ENCODE measurements at regions not wholly inside any gene's neighbourhood (a gene's known extent, or its start where the extent isn't known, plus 50 kb on each side); places are given as distances from the start of the nearest gene placed in this dataset.

DNA sequence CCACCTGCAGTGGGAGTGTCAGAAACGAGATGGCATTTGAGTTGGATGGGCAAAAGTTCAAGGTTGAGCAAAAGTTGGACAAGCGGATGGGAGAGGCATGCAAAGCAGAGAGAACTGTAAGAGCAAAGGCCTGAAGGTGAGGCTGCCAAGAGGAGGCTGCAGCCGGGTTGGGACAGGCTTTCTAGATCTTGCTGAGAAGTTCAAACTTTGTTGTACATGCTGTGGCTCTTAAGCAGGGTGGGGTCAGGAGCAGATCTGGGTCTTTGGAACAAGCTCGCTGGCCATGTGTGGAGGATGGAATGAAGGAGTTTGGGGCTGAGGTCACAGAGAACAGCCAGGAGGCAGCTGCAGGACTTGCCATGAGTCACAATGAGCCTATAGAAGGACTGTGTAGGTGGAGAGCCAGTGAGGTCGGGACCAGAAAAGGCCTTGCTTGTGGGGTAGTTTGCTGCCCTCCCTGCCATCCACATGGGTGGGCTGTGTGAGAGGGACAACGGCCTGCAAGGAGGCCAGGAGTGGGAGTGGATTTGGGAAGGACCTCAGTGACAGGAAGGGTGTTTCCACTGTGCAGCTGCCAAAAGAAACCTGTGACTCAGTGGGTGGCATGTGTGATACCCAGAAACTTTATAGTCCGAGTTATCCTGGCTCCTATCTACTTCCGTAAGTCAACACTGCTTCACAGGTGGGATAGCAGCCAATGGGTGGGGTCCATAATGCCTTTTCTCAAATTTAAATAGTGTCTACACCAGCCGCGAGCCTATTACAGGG is 210.4 kb downstream of the MID1IP1 start:
- H3K4me1 ChIP-seq: peaks cover 8% of the 10 kb centered on the region
- no peak overlapping the region for H3K4me3 ChIP-seq
- intact Hi-C loops (cut with DNase I): no loop called here
- no peaks in the 10 kb centered on the region for H3K27me3 ChIP-seq
- DNase-seq (peak in 1 of 4 donors; percentile 33), ATAC-seq (no peak)
- H3K36me3 ChIP-seq (replicated peaks in 1 of 2; ENCODE audit: insufficient read depth in 1 of 2, low read depth in 2 of 2): no peaks in the 10 kb centered on the region
- WGBS, 2 donors: 58 to 59% methylated on average over 9 to 10 of the region's 10 CpGs
- TF ChIP-seq, protein P1, sequence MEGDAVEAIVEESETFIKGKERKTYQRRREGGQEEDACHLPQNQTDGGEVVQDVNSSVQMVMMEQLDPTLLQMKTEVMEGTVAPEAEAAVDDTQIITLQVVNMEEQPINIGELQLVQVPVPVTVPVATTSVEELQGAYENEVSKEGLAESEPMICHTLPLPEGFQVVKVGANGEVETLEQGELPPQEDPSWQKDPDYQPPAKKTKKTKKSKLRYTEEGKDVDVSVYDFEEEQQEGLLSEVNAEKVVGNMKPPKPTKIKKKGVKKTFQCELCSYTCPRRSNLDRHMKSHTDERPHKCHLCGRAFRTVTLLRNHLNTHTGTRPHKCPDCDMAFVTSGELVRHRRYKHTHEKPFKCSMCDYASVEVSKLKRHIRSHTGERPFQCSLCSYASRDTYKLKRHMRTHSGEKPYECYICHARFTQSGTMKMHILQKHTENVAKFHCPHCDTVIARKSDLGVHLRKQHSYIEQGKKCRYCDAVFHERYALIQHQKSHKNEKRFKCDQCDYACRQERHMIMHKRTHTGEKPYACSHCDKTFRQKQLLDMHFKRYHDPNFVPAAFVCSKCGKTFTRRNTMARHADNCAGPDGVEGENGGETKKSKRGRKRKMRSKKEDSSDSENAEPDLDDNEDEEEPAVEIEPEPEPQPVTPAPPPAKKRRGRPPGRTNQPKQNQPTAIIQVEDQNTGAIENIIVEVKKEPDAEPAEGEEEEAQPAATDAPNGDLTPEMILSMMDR (IDR thresholded peaks at IDR 0.05): no peak
- TF ChIP-seq POLR2A (IDR thresholded peaks at IDR 0.05): no peak
- H3K9me3 ChIP-seq: no peaks in the 10 kb centered on the region
- H3K27ac ChIP-seq: no peak overlapping the region

DNA sequence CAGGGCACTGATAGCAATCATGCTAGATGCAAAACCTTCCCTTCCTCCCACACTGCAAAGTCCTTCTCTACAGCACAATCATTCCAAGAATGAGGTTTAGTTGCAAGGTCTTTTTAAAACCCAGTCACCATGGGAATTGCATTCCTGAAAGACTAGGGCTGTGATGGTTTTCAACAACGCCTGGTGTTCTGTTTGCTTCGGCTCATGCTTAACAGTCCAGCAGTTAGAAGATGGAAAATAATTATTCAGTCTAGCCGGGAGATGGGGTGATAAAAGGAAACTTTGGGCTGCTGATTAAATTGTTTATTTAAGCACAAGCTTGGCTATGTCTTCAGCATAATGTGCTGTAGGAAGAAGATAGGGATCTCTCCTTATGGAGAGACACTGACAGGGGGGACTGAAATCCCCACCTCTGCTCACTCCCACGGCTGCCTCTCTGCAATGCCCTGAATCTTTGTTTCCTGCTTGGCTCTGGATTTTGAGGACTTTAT is 211.4 kb downstream of the MID1IP1 start:
- 40 to 49% methylated on average over 4 of the region's 4 CpGs for WGBS, 2 donors
- no peak overlapping the region for H3K4me3 ChIP-seq
- no peak for DNase-seq
- TF ChIP-seq, protein P1 (IDR thresholded peaks at IDR 0.05): no peak
- TF ChIP-seq POLR2A (IDR thresholded peaks at IDR 0.05): no peak
- no peaks in the 10 kb centered on the region for H3K27me3 ChIP-seq
- H3K27ac ChIP-seq: no peak overlapping the region
- no peak for ATAC-seq
- no peaks in the 10 kb centered on the region for H3K36me3 ChIP-seq (replicated peaks in 1 of 2; ENCODE audit: insufficient read depth in 1 of 2, low read depth in 2 of 2)
- intact Hi-C loops (cut with DNase I): no loop called here
- H3K4me1 ChIP-seq: peaks cover 18% of the 10 kb centered on the region
- no peaks in the 10 kb centered on the region for H3K9me3 ChIP-seq

DNA sequence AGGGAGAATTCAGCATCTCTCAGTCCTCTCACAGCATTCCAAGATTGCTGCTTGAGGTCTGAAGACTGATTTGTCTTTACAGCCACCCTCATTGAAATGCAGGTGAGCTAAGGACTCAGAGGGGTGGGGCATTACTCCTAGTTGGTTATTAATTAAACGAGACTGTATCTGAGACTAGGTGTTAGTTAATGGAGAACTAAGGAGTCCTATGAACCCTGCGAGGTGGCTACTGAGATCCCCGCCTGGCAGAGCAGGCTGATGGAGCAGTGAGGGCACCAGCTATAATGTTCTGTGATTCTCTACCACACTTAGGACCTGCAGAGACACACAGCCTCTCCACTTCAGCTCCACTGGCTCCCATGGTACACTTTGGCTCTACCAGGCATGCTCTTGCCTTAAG is 215.3 kb downstream of the MID1IP1 start:
- Histone ChIP-seq H3K36me3 (replicated peaks in 1 of 2; ENCODE audit: insufficient read depth in 1 of 2, low read depth in 2 of 2) (no peaks in the 10 kb centered on the region), H3K9me3 (no peaks in the 10 kb centered on the region), H3K27me3 (no peaks in the 10 kb centered on the region), H3K4me3 (no peak overlapping the region), H3K27ac (peak overlapping the region in 3 of 4 donors; percentile 54 to 59 (median 55)), H3K4me1 (peaks cover 41% of the 10 kb centered on the region)
- ATAC-seq: peak; percentile 94
- intact Hi-C loops (cut with DNase I): no loop called here
- 20 to 27% methylated on average over 2 of the region's 3 CpGs for WGBS, 2 donors
- TF ChIP-seq, protein P1 (IDR thresholded peaks at IDR 0.05): no peak
- TF ChIP-seq POLR2A (IDR thresholded peaks at IDR 0.05): peak in 2 of 3 donors; percentile 32 to 33
- peak; percentile 39 to 58 (median 54) for DNase-seq

DNA sequence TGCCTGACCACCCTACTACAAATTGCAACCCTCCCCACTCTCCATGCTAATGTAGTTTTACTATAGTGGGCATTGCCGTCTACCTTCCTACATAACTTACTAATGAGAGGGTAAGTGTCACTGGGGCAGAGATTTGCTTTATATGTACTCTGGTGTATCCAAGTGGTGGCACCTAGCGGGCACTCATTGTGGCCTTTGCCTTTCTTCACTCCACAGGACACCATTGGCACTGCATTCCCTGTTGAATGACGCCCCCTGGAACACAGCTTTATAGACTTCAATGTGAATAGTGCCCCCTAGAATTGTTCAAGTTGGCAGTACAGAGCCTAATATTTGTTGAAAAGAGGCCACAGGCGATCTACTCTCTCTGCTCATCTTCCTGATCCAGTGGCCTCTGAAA is 215.8 kb downstream of the MID1IP1 start:
- TF ChIP-seq POLR2A (IDR thresholded peaks at IDR 0.05): no peak
- TF ChIP-seq, protein P1 (IDR thresholded peaks at IDR 0.05): peak in 4 of 7 experiments; percentile 48 to 60 (median 53)
- Histone ChIP-seq H3K36me3 (replicated peaks in 1 of 2; ENCODE audit: insufficient read depth in 1 of 2, low read depth in 2 of 2) (no peaks in the 10 kb centered on the region), H3K4me1 (peaks cover 41% of the 10 kb centered on the region), H3K27ac (peak overlapping the region in 3 of 4 donors; percentile 54 to 59 (median 55)), H3K27me3 (no peaks in the 10 kb centered on the region), H3K9me3 (no peaks in the 10 kb centered on the region), H3K4me3 (no peak overlapping the region)
- 46 to 63% methylated on average over 4 of the region's 4 CpGs for WGBS, 2 donors
- DNase-seq (peak; percentile 41 to 73 (median 55)), ATAC-seq (peak; percentile 74)
- intact Hi-C loops (cut with DNase I): no loop called here

Data from body of pancreas (tissue), 4 donors.